SU-DHL-6 (cell line): ENCODE measurements at regions not wholly inside any gene's neighbourhood (a gene's known extent, or its start where the extent isn't known, plus 50 kb on each side); places are given as distances from the start of the nearest gene placed in this dataset.

Experiments
- H2AFZ ChIP-seq: fragments of 200-600 bp; sonication (generic); 2 replicates; pipeline ENCODE4 v1.6.1; 2014; ENCODE audit warnings: low read depth, mild to moderate bottlenecking, moderate library complexity, mixed read lengths, antibody characterized with exemption, low read length; ENCODE audit not compliant: severe bottlenecking
- H3F3A ChIP-seq: fragments of 200-600 bp; shearing (Covaris generic); 2 replicates; pipeline ENCODE4 v1.6.0; 2016; ENCODE audit warnings: antibody characterized with exemption, mild to moderate bottlenecking; ENCODE audit not compliant: insufficient read depth
- H3K27ac ChIP-seq: fragments of 200-600 bp; sonication (generic); 2 replicates; pipeline ENCODE4 v1.5.1; 2016; ENCODE audit warnings: low read depth, mild to moderate bottlenecking, low read length, moderate library complexity, mixed read lengths
- H3K27me3 ChIP-seq: fragments of 200-600 bp; sonication (generic), shearing (Covaris generic); 2 replicates; pipeline ENCODE4 v1.6.0; 2014; ENCODE audit warnings: mild to moderate bottlenecking, low read length
- H3K36me3 ChIP-seq: fragments of 200-600 bp; sonication (generic); 2 replicates; pipeline ENCODE4 v1.6.1; 2014; ENCODE audit warnings: mild to moderate bottlenecking, low read length, mixed read lengths
- H3K4me2 ChIP-seq: fragments of 300-600, 200-600 bp; shearing (Covaris generic), sonication (generic); 2 replicates; pipeline ENCODE4 v1.6.0; 2014; ENCODE audit warnings: low read length, low read depth, mild to moderate bottlenecking; ENCODE audit not compliant: poor library complexity, severe bottlenecking
- H3K4me3 ChIP-seq: fragments of 200-600 bp; sonication (generic); 2 replicates; pipeline ENCODE4 v1.5.1; 2014; ENCODE audit warnings: antibody characterized with exemption, low read length, mild to moderate bottlenecking, mixed read lengths; ENCODE audit not compliant: insufficient read depth, poor library complexity, severe bottlenecking
- H3K79me2 ChIP-seq: fragments of 200-600 bp; sonication (generic); 2 replicates; pipeline ENCODE4 v1.6.1; 2014; ENCODE audit warnings: mild to moderate bottlenecking, low read length, moderate library complexity; ENCODE audit not compliant: insufficient read depth
- H3K9ac ChIP-seq: fragments of 200-600 bp; sonication (generic); 2 replicates; pipeline ENCODE4 v1.7.0; 2014; ENCODE audit warnings: mild to moderate bottlenecking, low read length
- H3K9me2 ChIP-seq: fragments of 200-600 bp; sonication (generic); replicated peaks from 2 replicates; pipeline ENCODE4 v1.6.1; 2014; ENCODE audit warnings: low read length; ENCODE audit not compliant: insufficient read depth
- H3K9me3 ChIP-seq: fragments of 200-600 bp; sonication (generic); 2 replicates; pipeline ENCODE4 v1.6.1; 2014; ENCODE audit warnings: low read length, mixed read lengths; ENCODE audit not compliant: insufficient read depth
- H4K20me1 ChIP-seq: fragments of 200-600 bp; sonication (generic); 2 replicates; pipeline ENCODE4 v1.6.1; 2014; ENCODE audit warnings: low read depth, mild to moderate bottlenecking, antibody characterized with exemption, low read length, moderate library complexity, mixed read lengths
- CTCF ChIP-seq: fragments of 200-600 bp; sonication (generic); IDR thresholded peaks from one replicate; pipeline ENCODE4 v1.5.1; 2017; ENCODE audit warnings: antibody characterized with exemption, mild to moderate bottlenecking, low read length, moderate library complexity; ENCODE audit not compliant: insufficient read depth, poor library complexity, severe bottlenecking
- EZH2phosphoT487 ChIP-seq: fragments of 200-600 bp; sonication (generic), shearing (Covaris generic); conservative IDR thresholded peaks from 2 replicates; pipeline ENCODE4 v1.6.1; 2018; ENCODE audit warnings: mild to moderate bottlenecking, antibody characterized with exemption, low read length, moderate library complexity, mixed read lengths

DNA sequence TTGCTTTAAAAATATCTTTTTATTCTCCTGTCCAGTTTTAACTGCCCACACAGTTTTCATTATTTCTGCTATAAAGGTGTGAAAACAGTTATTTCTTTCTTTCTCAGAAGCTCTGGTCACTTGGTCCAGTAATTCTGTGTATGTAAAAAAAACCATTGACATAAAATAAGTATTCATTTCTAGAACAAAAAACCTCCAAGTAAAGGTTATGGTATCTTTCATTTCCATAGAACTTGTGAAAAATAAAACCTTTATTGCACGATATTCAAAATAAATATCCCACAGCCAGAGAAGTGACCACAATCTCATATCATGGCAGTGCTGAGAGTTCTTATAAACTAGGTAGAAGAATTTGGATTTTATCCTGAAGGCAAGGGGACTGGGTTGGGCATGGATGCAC is 96.9 kb upstream of the TNFSF4 start:
- no peak overlapping the region for H3K27ac ChIP-seq
- H3K9ac ChIP-seq, result no peak overlapping the region
- no peak overlapping the region for H3K4me3 ChIP-seq
- TF ChIP-seq EZH2phosphoT487 (no peak), CTCF (no peak)
- no peaks in the 10 kb centered on the region for H3K9me2 ChIP-seq
- no peaks in the 10 kb centered on the region for H3F3A ChIP-seq
- no peak overlapping the region for H2AFZ ChIP-seq
- H3K36me3 ChIP-seq, result no peaks in the 10 kb centered on the region
- no peak overlapping the region for H3K4me2 ChIP-seq
- no peaks in the 10 kb centered on the region for H3K79me2 ChIP-seq
- no peaks in the 10 kb centered on the region for H3K27me3 ChIP-seq
- H4K20me1 ChIP-seq, result no peaks in the 10 kb centered on the region
- no peaks in the 10 kb centered on the region for H3K9me3 ChIP-seq

GRCh38 chr1:173304529-173305227 is 97.5 kb upstream of the TNFSF4 start:
- Histone ChIP-seq H3K27ac (no peak overlapping the region), H3K36me3 (0 out of 2 replicates have a peak, but pooled peaks cover 3% of the 10 kb centered on the region), H3K79me2 (no peaks in the 10 kb centered on the region), H3K9me3 (peaks cover 4% of the 10 kb centered on the region; the same call in 1 of the 2 replicates), H2AFZ (no peak overlapping the region), H3F3A (no peaks in the 10 kb centered on the region), H4K20me1 (no peaks in the 10 kb centered on the region), H3K27me3 (no peaks in the 10 kb centered on the region), H3K4me3 (no peak overlapping the region), H3K9ac (no peak overlapping the region), H3K9me2 (no peaks in the 10 kb centered on the region), H3K4me2 (no peak overlapping the region)
- TF ChIP-seq EZH2phosphoT487 (no peak), CTCF (no peak)

- no peak for TF ChIP-seq EZH2phosphoT487
- TF ChIP-seq CTCF, result no peak
- H3F3A ChIP-seq, result no peaks in the 10 kb centered on the region
- no peaks in the 10 kb centered on the region for H4K20me1 ChIP-seq
- H3K9me3 ChIP-seq, result peaks cover 4% of the 10 kb centered on the region; the same call in 1 of the 2 replicates
- no peaks in the 10 kb centered on the region for H3K79me2 ChIP-seq
- H3K4me3 ChIP-seq, result no peak overlapping the region
- H3K9ac ChIP-seq, result no peak overlapping the region
- 0 out of 2 replicates have a peak, but pooled peaks cover 3% of the 10 kb centered on the region for H3K36me3 ChIP-seq
- no peak overlapping the region for H3K4me2 ChIP-seq
- no peaks in the 10 kb centered on the region for H3K27me3 ChIP-seq
- H3K9me2 ChIP-seq, result no peaks in the 10 kb centered on the region
- no peak overlapping the region for H3K27ac ChIP-seq
- no peak overlapping the region for H2AFZ ChIP-seq
Measured at GRCh38 chr1:173307845-173308244, 100.7 kb upstream of the TNFSF4 start.
